HepG2 (cell line): ENCODE measurements at regions not wholly inside any gene's neighbourhood (a gene's known extent, or its start where the extent isn't known, plus 50 kb on each side); places are given as distances from the start of the nearest gene placed in this dataset.

Experiments used
- CEBPB ChIP-seq: IDR thresholded peaks from 2 replicates; pipeline ENCODE4 v1.6.1; 2011; ENCODE audit warnings: low read depth, low read length, improper control_type of control experiment, borderline replicate concordance
- E2F5 ChIP-seq: sonication (generic); formaldehyde crosslinking; conservative IDR thresholded peaks from 2 replicates; pipeline ENCODE4 v1.4.0; 2020; ENCODE audit warnings: missing genetic modification reagents
- PATZ1 ChIP-seq: sonication (generic); formaldehyde crosslinking; IDR thresholded peaks from 2 replicates; pipeline ENCODE4 v1.4.0; 2020; ENCODE audit warnings: missing genetic modification reagents
- POLR2AphosphoS5 ChIP-seq: IDR thresholded peaks from 2 replicates; pipeline ENCODE4 v1.6.1; 2012; ENCODE audit warnings: low read depth, low read length
- ZHX1 ChIP-seq: sonication (generic); formaldehyde crosslinking; IDR thresholded peaks from 2 replicates; pipeline ENCODE4 v1.8.1; 2022; ENCODE audit warnings: low read depth, mild to moderate bottlenecking, missing genetic modification reagents

GRCh38 chr1:58331156-58331555 is 215.4 kb downstream of the OMA1 start:
- TF ChIP-seq ZHX1 (CRISPR knock-in tag) (no peak), POLR2AphosphoS5 (no peak), PATZ1 (CRISPR knock-in tag) (no peak), CEBPB (no peak), E2F5 (CRISPR knock-in tag) (no peak)
